ENCODE measurements at regions not wholly inside any gene's neighbourhood (a gene's known extent, or its start where the extent isn't known, plus 50 kb on each side); places are given as distances from the start of the nearest gene placed in this dataset.
A peak's percentile ranks its signal among the peaks of the same experiment; 100 is the strongest.

GRCh38 chr2:120861191-120861575 lies 125.5 kb downstream of the GLI2 start:
- H3K27ac ChIP-seq (ENCODE audit: low read depth, low read length), result no peak overlapping the region
- no peak overlapping the region for H3K4me3 ChIP-seq (ENCODE audit: low read depth, low read length)
- H3K4me1 ChIP-seq (ENCODE audit: control insufficient read depth, insufficient read depth, low read length), result peaks cover 29% of the 10 kb centered on the region
- no peak overlapping the region for H3K9ac ChIP-seq (ENCODE audit: low read depth, low read length)
- H3K9me3 ChIP-seq (ENCODE audit: control insufficient read depth, insufficient read depth, low read length), result no peaks in the 10 kb centered on the region
- no peaks in the 10 kb centered on the region for H3K36me3 ChIP-seq (ENCODE audit: control insufficient read depth, insufficient read depth, low read length)
- H3K27me3 ChIP-seq (ENCODE audit: control insufficient read depth, insufficient read depth, low read length), result no peaks in the 10 kb centered on the region

- Histone ChIP-seq H3K9ac (ENCODE audit: low read depth, low read length) (no peak overlapping the region), H3K9me3 (ENCODE audit: control insufficient read depth, insufficient read depth, low read length) (no peaks in the 10 kb centered on the region), H3K27ac (ENCODE audit: low read depth, low read length) (no peak overlapping the region), H3K36me3 (ENCODE audit: control insufficient read depth, insufficient read depth, low read length) (no peaks in the 10 kb centered on the region), H3K27me3 (ENCODE audit: control insufficient read depth, insufficient read depth, low read length) (no peaks in the 10 kb centered on the region), H3K4me1 (ENCODE audit: control insufficient read depth, insufficient read depth, low read length) (peaks cover 32% of the 10 kb centered on the region), H3K4me3 (ENCODE audit: low read depth, low read length) (no peak overlapping the region)
These were observed 126.0 kb downstream of the GLI2 start for GRCh38 chr2:120861576-120862191.

- H3K4me1 ChIP-seq (ENCODE audit: control insufficient read depth, insufficient read depth, low read length), result peaks cover 40% of the 10 kb centered on the region
- no peak overlapping the region for H3K27ac ChIP-seq (ENCODE audit: low read depth, low read length)
- H3K9me3 ChIP-seq (ENCODE audit: control insufficient read depth, insufficient read depth, low read length), result no peaks in the 10 kb centered on the region
- no peak overlapping the region for H3K9ac ChIP-seq (ENCODE audit: low read depth, low read length)
- no peaks in the 10 kb centered on the region for H3K36me3 ChIP-seq (ENCODE audit: control insufficient read depth, insufficient read depth, low read length)
- no peaks in the 10 kb centered on the region for H3K27me3 ChIP-seq (ENCODE audit: control insufficient read depth, insufficient read depth, low read length)
- no peak overlapping the region for H3K4me3 ChIP-seq (ENCODE audit: low read depth, low read length)
These were observed 126.8 kb downstream of the GLI2 start for GRCh38 chr2:120862201-120863060.

GRCh38 chr2:120863146-120863545 lies 127.5 kb downstream of the GLI2 start:
- H3K27me3 ChIP-seq (ENCODE audit: control insufficient read depth, insufficient read depth, low read length), result no peaks in the 10 kb centered on the region
- no peak overlapping the region for H3K9ac ChIP-seq (ENCODE audit: low read depth, low read length)
- no peaks in the 10 kb centered on the region for H3K36me3 ChIP-seq (ENCODE audit: control insufficient read depth, insufficient read depth, low read length)
- H3K4me1 ChIP-seq (ENCODE audit: control insufficient read depth, insufficient read depth, low read length), result peaks cover 47% of the 10 kb centered on the region
- H3K27ac ChIP-seq (ENCODE audit: low read depth, low read length), result no peak overlapping the region
- no peaks in the 10 kb centered on the region for H3K9me3 ChIP-seq (ENCODE audit: control insufficient read depth, insufficient read depth, low read length)
- no peak overlapping the region for H3K4me3 ChIP-seq (ENCODE audit: low read depth, low read length)

- no peak overlapping the region for H3K9ac ChIP-seq (ENCODE audit: low read depth, low read length)
These were observed 128.1 kb downstream of the GLI2 start for GRCh38 chr2:120863661-120864320.

GRCh38 chr2:120864981-120865380 lies 129.3 kb downstream of the GLI2 start:
- H3K36me3 ChIP-seq (ENCODE audit: control insufficient read depth, insufficient read depth, low read length), result no peaks in the 10 kb centered on the region
- H3K9ac ChIP-seq (ENCODE audit: low read depth, low read length), result no peak overlapping the region
- no peak overlapping the region for H3K27ac ChIP-seq (ENCODE audit: low read depth, low read length)
- no peak overlapping the region for H3K4me3 ChIP-seq (ENCODE audit: low read depth, low read length)
- H3K27me3 ChIP-seq (ENCODE audit: control insufficient read depth, insufficient read depth, low read length), result no peaks in the 10 kb centered on the region
- no peaks in the 10 kb centered on the region for H3K9me3 ChIP-seq (ENCODE audit: control insufficient read depth, insufficient read depth, low read length)
- peaks cover 49% of the 10 kb centered on the region for H3K4me1 ChIP-seq (ENCODE audit: control insufficient read depth, insufficient read depth, low read length)

More at GRCh38 chr2:120863661-120864320, 128.1 kb downstream of the GLI2 start:
- H3K27ac ChIP-seq (ENCODE audit: low read depth, low read length), result no peak overlapping the region
- H3K27me3 ChIP-seq (ENCODE audit: control insufficient read depth, insufficient read depth, low read length), result no peaks in the 10 kb centered on the region
- no peaks in the 10 kb centered on the region for H3K9me3 ChIP-seq (ENCODE audit: control insufficient read depth, insufficient read depth, low read length)
- no peaks in the 10 kb centered on the region for H3K36me3 ChIP-seq (ENCODE audit: control insufficient read depth, insufficient read depth, low read length)
- H3K4me1 ChIP-seq (ENCODE audit: control insufficient read depth, insufficient read depth, low read length), result peaks cover 47% of the 10 kb centered on the region
- H3K4me3 ChIP-seq (ENCODE audit: low read depth, low read length), result no peak overlapping the region

- H3K9me3 ChIP-seq (ENCODE audit: control insufficient read depth, insufficient read depth, low read length), result no peaks in the 10 kb centered on the region
- peaks cover 45% of the 10 kb centered on the region for H3K4me1 ChIP-seq (ENCODE audit: control insufficient read depth, insufficient read depth, low read length)
- no peaks in the 10 kb centered on the region for H3K27me3 ChIP-seq (ENCODE audit: control insufficient read depth, insufficient read depth, low read length)
- no peaks in the 10 kb centered on the region for H3K36me3 ChIP-seq (ENCODE audit: control insufficient read depth, insufficient read depth, low read length)
- no peak overlapping the region for H3K4me3 ChIP-seq (ENCODE audit: low read depth, low read length)
- H3K27ac ChIP-seq (ENCODE audit: low read depth, low read length), result no peak overlapping the region
- H3K9ac ChIP-seq (ENCODE audit: low read depth, low read length), result no peak overlapping the region
These were observed 130.0 kb downstream of the GLI2 start for GRCh38 chr2:120865656-120866055.

GRCh38 chr2:120866071-120866470 lies 130.4 kb downstream of the GLI2 start:
- H3K36me3 ChIP-seq (ENCODE audit: control insufficient read depth, insufficient read depth, low read length), result no peaks in the 10 kb centered on the region
- H3K9ac ChIP-seq (ENCODE audit: low read depth, low read length), result no peak overlapping the region

GRCh38 chr2:120866483-120867140 lies 130.9 kb downstream of the GLI2 start:
- Histone ChIP-seq H3K4me1 (ENCODE audit: control insufficient read depth, insufficient read depth, low read length) (peaks cover 36% of the 10 kb centered on the region), H3K9ac (ENCODE audit: low read depth, low read length) (no peak overlapping the region), H3K36me3 (ENCODE audit: control insufficient read depth, insufficient read depth, low read length) (no peaks in the 10 kb centered on the region), H3K27ac (ENCODE audit: low read depth, low read length) (no peak overlapping the region), H3K4me3 (ENCODE audit: low read depth, low read length) (no peak overlapping the region), H3K9me3 (ENCODE audit: control insufficient read depth, insufficient read depth, low read length) (no peaks in the 10 kb centered on the region), H3K27me3 (ENCODE audit: control insufficient read depth, insufficient read depth, low read length) (no peaks in the 10 kb centered on the region)

More at GRCh38 chr2:120866071-120866470, 130.4 kb downstream of the GLI2 start:
- Histone ChIP-seq H3K4me1 (ENCODE audit: control insufficient read depth, insufficient read depth, low read length) (peaks cover 42% of the 10 kb centered on the region), H3K9me3 (ENCODE audit: control insufficient read depth, insufficient read depth, low read length) (no peaks in the 10 kb centered on the region), H3K4me3 (ENCODE audit: low read depth, low read length) (no peak overlapping the region), H3K27ac (ENCODE audit: low read depth, low read length) (no peak overlapping the region), H3K27me3 (ENCODE audit: control insufficient read depth, insufficient read depth, low read length) (no peaks in the 10 kb centered on the region)

- peak overlapping the region; percentile 66 for H3K27ac ChIP-seq (ENCODE audit: low read depth, low read length)
These were observed 131.9 kb downstream of the GLI2 start for GRCh38 chr2:120867290-120868241.

More at GRCh38 chr2:120867290-120868241, 131.9 kb downstream of the GLI2 start:
- H3K4me3 ChIP-seq (ENCODE audit: low read depth, low read length), result peak overlapping the region; percentile 31; the same call in 1 of the 2 replicates
- no peaks in the 10 kb centered on the region for H3K36me3 ChIP-seq (ENCODE audit: control insufficient read depth, insufficient read depth, low read length)
- peaks cover 34% of the 10 kb centered on the region for H3K4me1 ChIP-seq (ENCODE audit: control insufficient read depth, insufficient read depth, low read length)
- H3K9me3 ChIP-seq (ENCODE audit: control insufficient read depth, insufficient read depth, low read length), result no peaks in the 10 kb centered on the region
- no peak overlapping the region for H3K9ac ChIP-seq (ENCODE audit: low read depth, low read length)
- no peaks in the 10 kb centered on the region for H3K27me3 ChIP-seq (ENCODE audit: control insufficient read depth, insufficient read depth, low read length)

Data from HUES48 (cell line).